HCT116 (cell line): ENCODE measurements at regions not wholly inside any gene's neighbourhood (a gene's known extent, or its start where the extent isn't known, plus 50 kb on each side); places are given as distances from the start of the nearest gene placed in this dataset.

Experiments used
- ATAC-seq: fragments of 200-7000 bp; cut with Tn5 transposase; 2 replicates; pipeline ENCODE4 v1.9.1; 2020; ENCODE audit warnings: mild to moderate bottlenecking, moderate library complexity
- BruUV-seq: library from RNA; stranded (reverse); fragments of 400-500 nt; replicated peaks from 2 replicates; lab custom pipeline; 2021; lab: Mats Ljungman, UMichigan
- CTCF ChIA-PET: fragments of 300-600 bp; sonication (Branson Sonifier 250); formaldehyde crosslinking; loops from one replicate; lab custom pipeline; 2021; ENCODE audit warnings: antibody characterized with exemption; lab: Charles Lee
- POLR2A ChIA-PET: fragments of 300-600, 350-600 bp; sonication (Branson Sonifier 250); formaldehyde crosslinking; loops from one replicate; lab custom pipeline; 2021; ENCODE audit warnings: antibody characterized with exemption; lab: Charles Lee
- RAD21 ChIA-PET, 2 experiments: fragments of 300-600 bp; sonication (Branson Sonifier 250); formaldehyde crosslinking; loops; one replicate each; lab custom pipeline; 2023; ENCODE audit warnings: low total read pairs in 2 of 2; ENCODE audit not compliant: uncharacterized antibody in 2 of 2, unreplicated experiment in 2 of 2, low non-redundant PET in 1 of 2; lab: Charles Lee
- DNase-seq: peaks from one replicate; pipeline ENCODE4 v3.0.0-alpha.2; 2010; ENCODE audit warnings: low read depth, low spot score
- H2AFZ ChIP-seq: fragments of 200-600 bp; shearing (Covaris generic), sonication (generic); 2 replicates; pipeline ENCODE4 v1.6.1; 2017; ENCODE audit warnings: low read depth, mixed run types, mixed read lengths, antibody characterized with exemption, low read length; ENCODE audit not compliant: poor library complexity, severe bottlenecking
- H3K27ac ChIP-seq: 2 replicates; pipeline ENCODE4 v1.5.1; 2012; ENCODE audit warnings: low read depth, low read length
- H3K27me3 ChIP-seq: fragments of 200-600 bp; sonication (generic); 2 replicates; pipeline ENCODE4 v1.6.1; 2016; ENCODE audit warnings: mixed run types, low read length, mixed read lengths; ENCODE audit not compliant: insufficient read depth
- H3K36me3 ChIP-seq, 2 experiments: fragments of 200-500 bp in 1 of 2; fragments of 200-600 bp in 1 of 2; sonication (Bioruptor generic) in 1 of 2; sonication (generic) in 1 of 2; 2 replicates each; pipeline versions ENCODE4 v1.5.1 to v1.6.1; 2014 to 2016; ENCODE audit warnings: low read length in 2 of 2, inconsistent platforms in 1 of 2, mixed read lengths in 1 of 2, mixed run types in 1 of 2; ENCODE audit not compliant: insufficient read depth in 2 of 2, control insufficient read depth in 1 of 2
- H3K4me1 ChIP-seq, 2 experiments: fragments of 200-600 bp in 1 of 2; sonication (generic) in 1 of 2; 2 replicates each; pipeline versions ENCODE4 v1.5.1 to v1.6.1; 2012 to 2017; ENCODE audit warnings: low read length in 2 of 2, inconsistent platforms in 1 of 2, mild to moderate bottlenecking in 1 of 2, mixed read lengths in 1 of 2, mixed run types in 1 of 2, moderate library complexity in 1 of 2; ENCODE audit not compliant: insufficient read depth in 2 of 2, control insufficient read depth in 1 of 2
- H3K4me2 ChIP-seq: fragments of 200-600 bp; sonication (generic); 2 replicates; pipeline ENCODE4 v1.6.1; 2017; ENCODE audit warnings: mixed run types, low read length, mixed read lengths
- H3K4me3 ChIP-seq, 2 experiments: fragments of 200-600 bp in 1 of 2; sonication (generic) in 1 of 2; replicated peaks in 1 of 2; 2 replicates each; pipeline ENCODE4 v1.5.1; 2011 to 2016; ENCODE audit warnings: low read length in 2 of 2, control low read depth in 1 of 2, low read depth in 1 of 2, mild to moderate bottlenecking in 1 of 2, mixed read lengths in 1 of 2, mixed run types in 1 of 2
- H3K79me2 ChIP-seq: fragments of 200-600 bp; sonication (generic); 2 replicates; pipeline ENCODE4 v1.6.1; 2017; ENCODE audit warnings: mild to moderate bottlenecking, mixed run types, low read length, moderate library complexity, mixed read lengths; ENCODE audit not compliant: insufficient read depth
- H3K9ac ChIP-seq: fragments of 200-600 bp; sonication (generic); 2 replicates; pipeline ENCODE4 v1.6.1; 2016; ENCODE audit warnings: low read length, mixed read lengths
- H3K9me2 ChIP-seq: fragments of 200-600 bp; sonication (generic), shearing (Covaris generic); 2 replicates; pipeline ENCODE4 v1.6.1; 2017; ENCODE audit warnings: mixed run types, mild to moderate bottlenecking, moderate library complexity; ENCODE audit not compliant: insufficient read depth
- H3K9me3 ChIP-seq, 2 experiments: fragments of 200-500 bp in 1 of 2; fragments of 200-600 bp in 1 of 2; sonication (Bioruptor generic) in 1 of 2; sonication (generic) in 1 of 2; 2 replicates each; pipeline ENCODE4 v1.6.1; 2014 to 2017; ENCODE audit warnings: low read length in 2 of 2, mixed read lengths in 2 of 2, inconsistent platforms in 1 of 2, low read depth in 1 of 2, mild to moderate bottlenecking in 1 of 2, mixed run types in 1 of 2, moderate library complexity in 1 of 2; ENCODE audit not compliant: control insufficient read depth in 1 of 2, insufficient read depth in 1 of 2
- H4K20me1 ChIP-seq: fragments of 200-600 bp; sonication (generic), shearing (Covaris generic); 2 replicates; pipeline ENCODE4 v1.6.1; 2017; ENCODE audit warnings: mixed run types, mild to moderate bottlenecking, moderate library complexity; ENCODE audit not compliant: insufficient read depth
- CBX3 ChIP-seq: IDR thresholded peaks from 2 replicates; pipeline ENCODE4 v1.6.1; 2012; ENCODE audit warnings: low read depth
- CEBPB ChIP-seq: IDR thresholded peaks from 2 replicates; pipeline ENCODE4 v1.6.1; 2012; ENCODE audit warnings: low read depth
- ELF1 ChIP-seq: IDR thresholded peaks from 2 replicates; pipeline ENCODE4 v1.6.1; 2012; ENCODE audit warnings: low read depth, borderline replicate concordance
- EZH2 ChIP-seq: fragments of 200-600 bp; sonication (generic); IDR thresholded peaks from 2 replicates; pipeline ENCODE4 v1.6.1; 2017; ENCODE audit warnings: antibody characterized with exemption, mixed run types
- JUND ChIP-seq: IDR thresholded peaks from 2 replicates; pipeline ENCODE4 v1.6.1; 2012
- POLR2A ChIP-seq: IDR thresholded peaks from 2 replicates; pipeline ENCODE4 v1.7.0; 2011; ENCODE audit warnings: borderline replicate concordance; ENCODE audit not compliant: insufficient read depth, insufficient read length; ENCODE audit errors: extremely low read depth
- POLR2AphosphoS5 ChIP-seq: IDR thresholded peaks from 2 replicates; pipeline ENCODE4 v1.6.1; 2011; ENCODE audit warnings: mild to moderate bottlenecking, low read depth, low read length, moderate library complexity
- RAD21 ChIP-seq: IDR thresholded peaks from 2 replicates; pipeline ENCODE4 v1.6.1; 2012; ENCODE audit warnings: low read depth, mild to moderate bottlenecking
- SRF ChIP-seq: IDR thresholded peaks from 2 replicates; pipeline ENCODE4 v1.6.1; 2012; ENCODE audit warnings: low read depth
- TCF7L2 ChIP-seq: IDR thresholded peaks from 2 replicates; pipeline ENCODE4 v1.7.0; 2011; ENCODE audit warnings: borderline replicate concordance, inconsistent platforms; ENCODE audit not compliant: insufficient read depth, insufficient read length; ENCODE audit errors: extremely low read depth
- YY1 ChIP-seq: IDR thresholded peaks from 2 replicates; pipeline ENCODE4 v1.6.1; 2011; ENCODE audit warnings: low read length, low read depth, moderate library complexity, mild to moderate bottlenecking; ENCODE audit not compliant: insufficient replicate concordance; ENCODE audit errors: extremely low read depth
- ZBTB33 ChIP-seq: IDR thresholded peaks from 2 replicates; pipeline ENCODE4 v1.6.1; 2011; ENCODE audit warnings: mild to moderate bottlenecking, low read length, moderate library complexity; ENCODE audit not compliant: insufficient replicate concordance; ENCODE audit errors: extremely low read depth
- ZFX ChIP-seq: fragments of 450-650 bp; IDR thresholded peaks from 2 replicates; pipeline ENCODE4 v1.6.1; 2017
- intact Hi-C: fragments of 100-400 bp; cut with micrococcal nuclease; formaldehyde crosslinking; loops from 2 replicates; pipeline ENCODE4 v1.10.0; 2022
- TF ChIP-seq, protein P1 (sequence below): IDR thresholded peaks from 2 replicates; pipeline ENCODE4 v1.6.1; 2012
- TF ChIP-seq, protein P2 (sequence below), 3 experiments: fragments of 200-600 bp in 1 of 3; sonication (generic) in 1 of 3; IDR thresholded peaks in 2 of 3; conservative IDR thresholded peaks in 1 of 3; 2 replicates each; pipeline ENCODE4 v1.5.1; 2012 to 2017; ENCODE audit warnings: low read depth in 2 of 3, low read length in 2 of 3, antibody characterized with exemption in 1 of 3, borderline replicate concordance in 1 of 3, control low read depth in 1 of 3, mild to moderate bottlenecking in 1 of 3, mixed read lengths in 1 of 3, mixed run types in 1 of 3, moderate library complexity in 1 of 3; ENCODE audit not compliant: insufficient read depth in 1 of 3

DNA sequence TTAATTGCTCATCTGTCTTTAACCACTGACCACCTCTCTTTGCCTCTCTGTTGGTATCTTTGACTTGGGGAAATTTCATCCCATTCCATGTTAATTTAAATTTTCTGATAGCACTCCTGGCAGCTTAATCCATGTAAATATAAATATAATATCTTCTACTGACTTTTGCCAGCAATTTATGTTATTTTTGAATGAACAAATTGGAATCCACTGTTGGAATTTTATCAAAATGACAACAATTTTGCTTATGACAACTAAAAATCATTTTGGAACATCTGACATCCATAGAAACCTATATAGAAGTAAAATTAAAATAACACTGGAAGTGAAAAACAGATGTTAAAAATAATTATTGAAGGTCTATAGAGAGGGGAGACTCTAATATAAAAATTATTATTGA, 176.5 kb upstream of the AKR1E2 start:
- TF ChIP-seq JUND = no peak
- no peak for TF ChIP-seq ZBTB33
- no peak for TF ChIP-seq TCF7L2
- TF ChIP-seq EZH2 = no peak
- TF ChIP-seq, protein P1, sequence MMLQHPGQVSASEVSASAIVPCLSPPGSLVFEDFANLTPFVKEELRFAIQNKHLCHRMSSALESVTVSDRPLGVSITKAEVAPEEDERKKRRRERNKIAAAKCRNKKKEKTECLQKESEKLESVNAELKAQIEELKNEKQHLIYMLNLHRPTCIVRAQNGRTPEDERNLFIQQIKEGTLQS = no peak
- TF ChIP-seq POLR2A = no peak
- TF ChIP-seq CBX3 = no peak
- TF ChIP-seq, protein P2, sequence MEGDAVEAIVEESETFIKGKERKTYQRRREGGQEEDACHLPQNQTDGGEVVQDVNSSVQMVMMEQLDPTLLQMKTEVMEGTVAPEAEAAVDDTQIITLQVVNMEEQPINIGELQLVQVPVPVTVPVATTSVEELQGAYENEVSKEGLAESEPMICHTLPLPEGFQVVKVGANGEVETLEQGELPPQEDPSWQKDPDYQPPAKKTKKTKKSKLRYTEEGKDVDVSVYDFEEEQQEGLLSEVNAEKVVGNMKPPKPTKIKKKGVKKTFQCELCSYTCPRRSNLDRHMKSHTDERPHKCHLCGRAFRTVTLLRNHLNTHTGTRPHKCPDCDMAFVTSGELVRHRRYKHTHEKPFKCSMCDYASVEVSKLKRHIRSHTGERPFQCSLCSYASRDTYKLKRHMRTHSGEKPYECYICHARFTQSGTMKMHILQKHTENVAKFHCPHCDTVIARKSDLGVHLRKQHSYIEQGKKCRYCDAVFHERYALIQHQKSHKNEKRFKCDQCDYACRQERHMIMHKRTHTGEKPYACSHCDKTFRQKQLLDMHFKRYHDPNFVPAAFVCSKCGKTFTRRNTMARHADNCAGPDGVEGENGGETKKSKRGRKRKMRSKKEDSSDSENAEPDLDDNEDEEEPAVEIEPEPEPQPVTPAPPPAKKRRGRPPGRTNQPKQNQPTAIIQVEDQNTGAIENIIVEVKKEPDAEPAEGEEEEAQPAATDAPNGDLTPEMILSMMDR (IDR thresholded peaks at IDR 0.05 in 2 of 3, conservative IDR thresholded peaks at IDR 0.05 in 1 of 3; ENCODE audit: borderline replicate concordance in 1 of 3, insufficient read depth in 1 of 3, low read depth in 2 of 3, low read length in 2 of 3) = no peak
- no peak for TF ChIP-seq POLR2AphosphoS5
- TF ChIP-seq YY1 = no peak
- no peak for TF ChIP-seq SRF
- no peak for TF ChIP-seq ELF1
- TF ChIP-seq ZFX = no peak
- TF ChIP-seq RAD21 = no peak
- no peak for TF ChIP-seq CEBPB
- no peak overlapping the region for H2AFZ ChIP-seq
- ATAC-seq = no peak
- DNase-seq = no peak
- RAD21 ChIA-PET = no interaction called here
- no peaks in the 10 kb centered on the region for H3K36me3 ChIP-seq
- no peaks in the 10 kb centered on the region for H3K9me2 ChIP-seq
- no peaks in the 10 kb centered on the region for H3K9me3 ChIP-seq
- intact Hi-C loops = no loop called here
- peaks cover 0 to 10% of the 10 kb centered on the region in 2 experiments; a peak in 2 of 4 replicates for H3K4me1 ChIP-seq
- CTCF ChIA-PET = no interaction called here
- no peak overlapping the region for H3K27ac ChIP-seq
- H4K20me1 ChIP-seq = no peaks in the 10 kb centered on the region
- no TSS peak for BruUV-seq
- no peak overlapping the region for H3K9ac ChIP-seq
- H3K27me3 ChIP-seq = no peaks in the 10 kb centered on the region
- no peak overlapping the region for H3K4me3 ChIP-seq
- H3K4me2 ChIP-seq = no peak overlapping the region
- H3K79me2 ChIP-seq = no peaks in the 10 kb centered on the region
- POLR2A ChIA-PET = no interaction called here
